Ishikawa (cell line): ENCODE measurements at regions not wholly inside any gene's neighbourhood (a gene's known extent, or its start where the extent isn't known, plus 50 kb on each side); places are given as distances from the start of the nearest gene placed in this dataset.

ENCODE experiments used
- CEBPB ChIP-seq: IDR thresholded peaks from 2 replicates; pipeline ENCODE4 v1.6.1; 2012
- CREB1 ChIP-seq: IDR thresholded peaks from 2 replicates; pipeline ENCODE4 v1.6.1; 2012; ENCODE audit warnings: low read depth
- EGR1 ChIP-seq: IDR thresholded peaks from 2 replicates; pipeline ENCODE4 v1.6.1; 2012
- EP300 ChIP-seq: IDR thresholded peaks from 2 replicates; pipeline ENCODE4 v1.6.1; 2012; ENCODE audit warnings: borderline replicate concordance
- FOXM1 ChIP-seq: IDR thresholded peaks from 2 replicates; pipeline ENCODE4 v1.6.1; 2012; ENCODE audit warnings: low read depth, borderline replicate concordance
- NFIC ChIP-seq: IDR thresholded peaks from 2 replicates; pipeline ENCODE4 v1.6.1; 2012
- RAD21 ChIP-seq: IDR thresholded peaks from 2 replicates; pipeline ENCODE4 v1.6.1; 2012; ENCODE audit warnings: low read depth
- TAF1 ChIP-seq: IDR thresholded peaks from 2 replicates; pipeline ENCODE4 v1.6.1; 2012; ENCODE audit warnings: low read depth, mild to moderate bottlenecking
- TCF12 ChIP-seq: IDR thresholded peaks from 2 replicates; pipeline ENCODE4 v1.6.1; 2012; ENCODE audit warnings: low read depth
- TEAD4 ChIP-seq: IDR thresholded peaks from 2 replicates; pipeline ENCODE4 v1.6.1; 2012
- YY1 ChIP-seq: IDR thresholded peaks from 2 replicates; pipeline ENCODE4 v1.6.1; 2012; ENCODE audit warnings: low read depth
- ZBTB7A ChIP-seq: IDR thresholded peaks from 2 replicates; pipeline ENCODE4 v1.6.1; 2012; ENCODE audit warnings: low read depth
- TF ChIP-seq, protein P1 (sequence below): IDR thresholded peaks from 2 replicates; pipeline ENCODE4 v1.6.1; 2012
- TF ChIP-seq, protein P2 (sequence below): IDR thresholded peaks from 2 replicates; pipeline ENCODE4 v1.6.1; 2012; ENCODE audit warnings: low read depth, mild to moderate bottlenecking
- TF ChIP-seq, protein P3 (sequence below): IDR thresholded peaks from 2 replicates; pipeline ENCODE4 v1.6.1; 2012

DNA sequence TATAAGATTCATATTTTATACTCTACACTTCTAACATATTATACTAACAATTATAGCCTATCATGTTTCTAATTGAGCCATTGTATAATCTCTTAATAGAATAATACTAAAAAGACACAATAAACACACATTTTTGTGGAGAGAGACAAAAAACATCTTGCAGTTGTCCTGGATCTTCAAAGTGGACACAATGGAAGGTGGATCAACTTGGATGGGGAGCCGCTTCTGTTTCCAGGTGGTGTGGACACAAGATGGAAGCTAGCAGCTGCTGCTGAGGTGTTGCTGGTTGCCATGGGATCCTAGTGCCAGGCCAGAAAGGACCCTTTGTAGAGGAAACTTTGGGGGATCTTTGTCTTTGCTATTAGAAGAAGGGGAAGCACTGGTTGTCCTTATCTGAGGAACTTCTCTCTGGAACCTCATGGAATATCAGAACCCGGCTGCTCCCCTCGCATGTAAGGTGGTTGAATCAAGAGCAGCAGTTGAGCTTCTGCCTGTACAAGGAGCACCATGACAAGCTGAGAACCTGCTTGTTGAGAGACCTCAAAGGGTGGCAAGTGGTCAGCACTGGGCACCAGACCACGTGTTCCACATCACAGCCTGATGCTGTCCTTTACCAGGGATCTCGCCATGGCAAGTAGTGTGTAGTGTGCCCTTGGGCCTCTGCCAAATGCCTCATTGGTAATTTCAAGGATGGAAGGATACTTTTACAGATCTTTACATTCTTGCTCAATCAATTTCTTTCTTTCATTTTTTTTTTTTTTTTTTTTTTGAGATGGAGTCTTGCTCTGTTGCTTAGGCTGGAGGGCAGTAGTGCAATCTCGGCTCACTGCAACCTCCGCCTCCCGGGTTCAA is 232.2 kb downstream of the MYCN start:
- TF ChIP-seq RAD21 (no peak), CREB1 (no peak), FOXM1 (no peak), TAF1 (no peak), TCF12 (no peak), YY1 (no peak), ZBTB7A (no peak), NFIC (no peak)
- TF ChIP-seq, protein P1, sequence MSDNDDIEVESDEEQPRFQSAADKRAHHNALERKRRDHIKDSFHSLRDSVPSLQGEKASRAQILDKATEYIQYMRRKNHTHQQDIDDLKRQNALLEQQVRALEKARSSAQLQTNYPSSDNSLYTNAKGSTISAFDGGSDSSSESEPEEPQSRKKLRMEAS = no peak
- TF ChIP-seq, protein P2, sequence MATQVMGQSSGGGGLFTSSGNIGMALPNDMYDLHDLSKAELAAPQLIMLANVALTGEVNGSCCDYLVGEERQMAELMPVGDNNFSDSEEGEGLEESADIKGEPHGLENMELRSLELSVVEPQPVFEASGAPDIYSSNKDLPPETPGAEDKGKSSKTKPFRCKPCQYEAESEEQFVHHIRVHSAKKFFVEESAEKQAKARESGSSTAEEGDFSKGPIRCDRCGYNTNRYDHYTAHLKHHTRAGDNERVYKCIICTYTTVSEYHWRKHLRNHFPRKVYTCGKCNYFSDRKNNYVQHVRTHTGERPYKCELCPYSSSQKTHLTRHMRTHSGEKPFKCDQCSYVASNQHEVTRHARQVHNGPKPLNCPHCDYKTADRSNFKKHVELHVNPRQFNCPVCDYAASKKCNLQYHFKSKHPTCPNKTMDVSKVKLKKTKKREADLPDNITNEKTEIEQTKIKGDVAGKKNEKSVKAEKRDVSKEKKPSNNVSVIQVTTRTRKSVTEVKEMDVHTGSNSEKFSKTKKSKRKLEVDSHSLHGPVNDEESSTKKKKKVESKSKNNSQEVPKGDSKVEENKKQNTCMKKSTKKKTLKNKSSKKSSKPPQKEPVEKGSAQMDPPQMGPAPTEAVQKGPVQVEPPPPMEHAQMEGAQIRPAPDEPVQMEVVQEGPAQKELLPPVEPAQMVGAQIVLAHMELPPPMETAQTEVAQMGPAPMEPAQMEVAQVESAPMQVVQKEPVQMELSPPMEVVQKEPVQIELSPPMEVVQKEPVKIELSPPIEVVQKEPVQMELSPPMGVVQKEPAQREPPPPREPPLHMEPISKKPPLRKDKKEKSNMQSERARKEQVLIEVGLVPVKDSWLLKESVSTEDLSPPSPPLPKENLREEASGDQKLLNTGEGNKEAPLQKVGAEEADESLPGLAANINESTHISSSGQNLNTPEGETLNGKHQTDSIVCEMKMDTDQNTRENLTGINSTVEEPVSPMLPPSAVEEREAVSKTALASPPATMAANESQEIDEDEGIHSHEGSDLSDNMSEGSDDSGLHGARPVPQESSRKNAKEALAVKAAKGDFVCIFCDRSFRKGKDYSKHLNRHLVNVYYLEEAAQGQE = no peak

DNA sequence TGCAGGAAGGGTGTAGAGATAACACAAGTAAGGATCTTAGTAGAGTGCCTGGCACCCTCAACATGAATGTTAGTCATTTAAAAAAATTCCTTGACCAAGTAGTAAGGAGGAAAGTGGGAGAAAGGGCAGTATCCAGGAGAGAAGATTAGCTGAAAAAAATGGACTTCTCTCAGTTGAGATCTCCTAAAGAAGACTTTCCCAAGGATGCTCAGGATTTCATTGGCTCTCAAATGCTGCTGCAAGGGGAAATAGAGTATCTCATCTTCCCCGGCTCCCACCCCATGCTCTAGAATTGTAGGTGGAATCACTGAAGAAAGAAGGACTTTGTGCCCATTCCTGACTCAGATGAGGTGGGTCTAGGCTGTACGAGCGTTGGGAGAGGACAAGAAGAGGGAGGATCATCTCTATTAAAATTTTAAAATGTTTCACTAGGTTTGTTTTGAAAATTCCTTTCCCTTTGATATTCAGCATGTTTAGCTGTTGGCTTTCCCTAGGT is 231.1 kb downstream of the MYCN start:
- TF ChIP-seq, protein P1 = no peak
- TF ChIP-seq, protein P3, sequence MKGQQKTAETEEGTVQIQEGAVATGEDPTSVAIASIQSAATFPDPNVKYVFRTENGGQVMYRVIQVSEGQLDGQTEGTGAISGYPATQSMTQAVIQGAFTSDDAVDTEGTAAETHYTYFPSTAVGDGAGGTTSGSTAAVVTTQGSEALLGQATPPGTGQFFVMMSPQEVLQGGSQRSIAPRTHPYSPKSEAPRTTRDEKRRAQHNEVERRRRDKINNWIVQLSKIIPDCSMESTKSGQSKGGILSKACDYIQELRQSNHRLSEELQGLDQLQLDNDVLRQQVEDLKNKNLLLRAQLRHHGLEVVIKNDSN = no peak
- TF ChIP-seq YY1 = no peak
- TF ChIP-seq EP300 = no peak
- no peak for TF ChIP-seq NFIC
- no peak for TF ChIP-seq ZBTB7A
- TF ChIP-seq TEAD4 = no peak
- no peak for TF ChIP-seq FOXM1

DNA sequence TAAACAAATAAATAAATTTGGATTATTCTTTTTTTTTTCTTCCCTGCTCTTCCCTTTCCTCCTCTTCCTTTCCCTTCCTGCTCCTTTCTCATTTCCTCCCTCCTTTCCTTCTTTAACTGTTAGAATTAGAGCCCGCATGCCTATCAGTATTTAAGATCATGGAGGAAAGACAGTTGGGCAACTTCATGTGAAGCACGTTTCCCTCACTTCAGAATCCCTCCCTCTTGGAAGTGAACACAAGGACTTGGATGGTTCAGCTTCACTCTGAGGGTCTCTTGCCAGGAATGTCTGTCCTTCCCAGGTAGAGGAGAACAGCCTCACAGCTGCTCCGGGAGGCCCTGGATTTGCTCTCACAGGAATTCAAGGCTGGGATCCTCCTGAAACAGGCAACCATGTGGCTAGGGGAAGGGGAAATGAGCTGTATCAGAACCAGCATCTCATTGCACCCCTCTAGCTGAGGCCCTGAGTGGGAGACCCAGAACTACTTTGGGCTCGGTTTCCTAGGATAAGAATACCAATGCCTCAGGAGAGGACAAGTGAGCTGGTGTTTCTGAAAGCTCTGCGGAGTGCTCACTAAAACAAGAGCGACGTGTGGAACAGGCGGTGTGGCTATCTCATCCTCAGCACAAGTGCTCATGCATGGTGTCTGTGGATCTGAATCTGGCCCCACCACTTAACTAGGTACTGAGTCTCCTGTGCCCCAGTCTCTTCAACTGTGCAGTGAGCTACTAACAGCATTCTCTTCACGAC is 230.5 kb downstream of the MYCN start:
- TF ChIP-seq TCF12 = no peak
- TF ChIP-seq EP300 = no peak
- TF ChIP-seq, protein P2 = no peak
- TF ChIP-seq CREB1 = no peak
- no peak for TF ChIP-seq YY1
- TF ChIP-seq TAF1 = no peak
- TF ChIP-seq, protein P1 = no peak
- no peak for TF ChIP-seq CEBPB
- TF ChIP-seq, protein P3 = no peak
- no peak for TF ChIP-seq FOXM1
- no peak for TF ChIP-seq ZBTB7A

DNA sequence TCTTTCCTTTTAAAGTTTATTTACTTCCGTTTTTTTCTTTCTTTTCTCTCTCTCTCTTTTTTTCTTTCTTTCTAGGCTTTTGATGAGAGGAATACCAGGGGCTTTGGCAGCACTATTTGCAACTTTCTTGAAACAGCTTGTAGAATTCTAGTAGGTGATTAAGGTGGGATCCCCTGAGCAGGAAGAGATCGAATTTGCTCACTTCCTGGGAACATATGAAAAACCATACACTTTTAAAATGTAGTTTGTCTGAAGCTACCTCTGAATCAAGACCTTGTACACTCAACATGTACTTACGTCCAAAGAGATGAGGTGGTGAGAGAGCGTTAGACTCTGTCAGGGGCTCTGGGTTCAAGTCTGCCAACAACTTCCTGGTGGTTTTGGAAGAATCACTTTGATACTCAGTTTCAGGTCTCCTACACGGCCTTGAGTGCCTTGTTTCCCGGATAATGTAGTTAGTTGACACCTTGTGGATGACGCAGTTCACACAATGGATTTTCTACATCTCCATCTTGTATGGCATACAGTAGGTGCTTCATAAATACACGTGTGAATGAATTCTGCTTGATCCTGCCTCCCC is 229.1 kb downstream of the MYCN start:
- TF ChIP-seq NFIC (no peak), YY1 (no peak), TCF12 (no peak), CREB1 (no peak), ZBTB7A (no peak), FOXM1 (no peak), TEAD4 (no peak), EGR1 (no peak), RAD21 (no peak), EP300 (no peak), TAF1 (no peak), CEBPB (no peak)
- TF ChIP-seq, protein P3 = no peak
- TF ChIP-seq, protein P2 = no peak
- TF ChIP-seq, protein P1 = no peak
